ENCODE measurements at regions not wholly inside any gene's neighbourhood (a gene's known extent, or its start where the extent isn't known, plus 50 kb on each side); places are given as distances from the start of the nearest gene placed in this dataset.

DNA sequence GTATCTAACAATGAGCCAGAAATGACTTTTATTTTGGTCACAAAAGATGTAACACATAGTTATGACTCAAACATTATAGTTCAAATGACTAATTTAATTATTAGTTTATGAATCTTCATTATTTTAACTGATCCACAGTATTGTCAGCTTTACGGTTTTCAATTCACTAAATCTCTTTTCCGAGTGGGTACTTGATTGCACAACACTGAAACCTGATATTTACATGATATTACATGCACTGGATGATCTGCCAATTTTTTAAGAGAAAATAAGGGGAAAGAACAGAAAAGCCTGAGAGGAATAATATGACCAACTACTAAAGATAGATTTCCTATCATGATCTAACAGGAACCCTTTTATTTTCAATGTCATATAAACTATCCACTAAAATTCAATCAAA lies 1446.0 kb downstream of the FSTL5 start:
- no peak for TF ChIP-seq POLR2A (IDR thresholded peaks at IDR 0.05)
- TF ChIP-seq, protein P1, sequence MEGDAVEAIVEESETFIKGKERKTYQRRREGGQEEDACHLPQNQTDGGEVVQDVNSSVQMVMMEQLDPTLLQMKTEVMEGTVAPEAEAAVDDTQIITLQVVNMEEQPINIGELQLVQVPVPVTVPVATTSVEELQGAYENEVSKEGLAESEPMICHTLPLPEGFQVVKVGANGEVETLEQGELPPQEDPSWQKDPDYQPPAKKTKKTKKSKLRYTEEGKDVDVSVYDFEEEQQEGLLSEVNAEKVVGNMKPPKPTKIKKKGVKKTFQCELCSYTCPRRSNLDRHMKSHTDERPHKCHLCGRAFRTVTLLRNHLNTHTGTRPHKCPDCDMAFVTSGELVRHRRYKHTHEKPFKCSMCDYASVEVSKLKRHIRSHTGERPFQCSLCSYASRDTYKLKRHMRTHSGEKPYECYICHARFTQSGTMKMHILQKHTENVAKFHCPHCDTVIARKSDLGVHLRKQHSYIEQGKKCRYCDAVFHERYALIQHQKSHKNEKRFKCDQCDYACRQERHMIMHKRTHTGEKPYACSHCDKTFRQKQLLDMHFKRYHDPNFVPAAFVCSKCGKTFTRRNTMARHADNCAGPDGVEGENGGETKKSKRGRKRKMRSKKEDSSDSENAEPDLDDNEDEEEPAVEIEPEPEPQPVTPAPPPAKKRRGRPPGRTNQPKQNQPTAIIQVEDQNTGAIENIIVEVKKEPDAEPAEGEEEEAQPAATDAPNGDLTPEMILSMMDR (IDR thresholded peaks at IDR 0.05) = no peak

All from lower leg skin (tissue), 3 donors.